H1 (cell line): ENCODE measurements at regions not wholly inside any gene's neighbourhood (a gene's known extent, or its start where the extent isn't known, plus 50 kb on each side); places are given as distances from the start of the nearest gene placed in this dataset.

ENCODE experiments used
- CTCF ChIP-seq, 3 experiments: IDR thresholded peaks; 1 replicate in 2 of 3; 2 replicates in 1 of 3; pipeline versions ENCODE4 v1.5.1 to v1.6.1; 2011; ENCODE audit warnings: low read length in 3 of 3, mild to moderate bottlenecking in 3 of 3, inconsistent platforms in 2 of 3, low read depth in 1 of 3, moderate library complexity in 1 of 3; ENCODE audit not compliant: insufficient read depth in 1 of 3; ENCODE audit errors: control extremely low read depth in 1 of 3
- SAP30 ChIP-seq: fragments of 300-600 bp; sonication (generic); IDR thresholded peaks from 2 replicates; pipeline ENCODE4 v1.7.1; 2012; ENCODE audit warnings: low read length, moderate library complexity, mild to moderate bottlenecking, inconsistent platforms; ENCODE audit not compliant: insufficient read depth, insufficient replicate concordance
- SIX5 ChIP-seq: IDR thresholded peaks from 2 replicates; pipeline ENCODE4 v1.6.1; 2011; ENCODE audit warnings: mild to moderate bottlenecking, low read depth, low read length
- YY1 ChIP-seq: IDR thresholded peaks from 2 replicates; pipeline ENCODE4 v1.6.1; 2011; ENCODE audit warnings: low read depth, mild to moderate bottlenecking, low read length

- TF ChIP-seq SIX5 (no peak), SAP30 (no peak), CTCF (IDR thresholded peaks at IDR 0.05; ENCODE audit: control extremely low read depth in 1 of 3, insufficient read depth in 1 of 3, low read depth in 1 of 3, low read length in 3 of 3) (no peak), YY1 (no peak)
These were observed 178.3 kb downstream of the SNX19 start for GRCh38 chr11:130737866-130738431.
